SK-N-SH (cell line): ENCODE measurements at regions not wholly inside any gene's neighbourhood (a gene's known extent, or its start where the extent isn't known, plus 50 kb on each side); places are given as distances from the start of the nearest gene placed in this dataset.

Source experiments
- CTCF ChIA-PET: fragments of 300-600, 350-600 bp; formaldehyde crosslinking; extraction: SDS; loops from one replicate; lab custom pipeline; 2021; lab: Yijun Ruan, JAX
- POLR2A ChIA-PET: fragments of 350-600 bp; sonication (Branson Sonifier 250); formaldehyde crosslinking; extraction: SDS; loops from one replicate; lab custom pipeline; 2020; ENCODE audit warnings: antibody characterized with exemption, inconsistent platforms; lab: Yijun Ruan, JAX
- DNase-seq: peaks from one replicate; pipeline ENCODE4 v3.0.0; 2012
- H2AFZ ChIP-seq: fragments of 200-600 bp; sonication (generic); 2 replicates; pipeline ENCODE4 v1.8.1; 2016; ENCODE audit warnings: antibody characterized with exemption, mild to moderate bottlenecking, low read depth
- H3F3A ChIP-seq: fragments of 200-600 bp; sonication (generic); replicated peaks from 2 replicates; pipeline ENCODE3; 2016; ENCODE audit warnings: antibody characterized with exemption, mild to moderate bottlenecking; ENCODE audit not compliant: insufficient read depth
- H3K27ac ChIP-seq, 2 experiments: fragments of 200-500 bp in 1 of 2; fragments of 200-600 bp in 1 of 2; sonication (Bioruptor generic) in 1 of 2; sonication (generic), shearing (Covaris generic) in 1 of 2; 2 replicates each; pipeline versions ENCODE4 v1.5.1 to v1.6.1; 2014 to 2016; ENCODE audit warnings: low read depth in 2 of 2, inconsistent platforms in 1 of 2, low read length in 1 of 2, mild to moderate bottlenecking in 1 of 2, mixed read lengths in 1 of 2
- H3K27me3 ChIP-seq: fragments of 200-600 bp; sonication (generic), shearing (Covaris generic); 2 replicates; pipeline ENCODE4 v1.6.1; 2016; ENCODE audit warnings: mixed run types; ENCODE audit not compliant: insufficient read depth
- H3K36me3 ChIP-seq, 2 experiments: fragments of 200-500 bp in 1 of 2; fragments of 200-600 bp in 1 of 2; sonication (Bioruptor generic) in 1 of 2; sonication (generic) in 1 of 2; replicated peaks in 1 of 2; 2 replicates each; pipeline versions ENCODE3 to v1.5.1; 2014 to 2016; ENCODE audit warnings: low read length in 1 of 2, mild to moderate bottlenecking in 1 of 2; ENCODE audit not compliant: insufficient read depth in 2 of 2, control insufficient read depth in 1 of 2
- H3K4me1 ChIP-seq, 2 experiments: fragments of 200-500 bp in 1 of 2; fragments of 200-600 bp in 1 of 2; sonication (Bioruptor generic) in 1 of 2; sonication (generic), shearing (Covaris generic) in 1 of 2; 2 replicates each; pipeline versions ENCODE4 v1.5.1 to v1.6.1; 2014 to 2016; ENCODE audit warnings: low read depth in 1 of 2, low read length in 1 of 2, mixed run types in 1 of 2; ENCODE audit not compliant: insufficient read depth in 2 of 2, control insufficient read depth in 1 of 2
- H3K4me2 ChIP-seq: fragments of 200-600 bp; sonication (generic), shearing (Covaris generic); 2 replicates; pipeline ENCODE4 v1.6.1; 2017; ENCODE audit warnings: mixed run types
- H3K4me3 ChIP-seq, 2 experiments: fragments of 200-500 bp in 1 of 2; fragments of 200-600 bp in 1 of 2; sonication (Bioruptor generic) in 1 of 2; sonication (generic), shearing (Covaris generic) in 1 of 2; 2 replicates each; pipeline versions ENCODE4 v1.5.1 to v1.8.1; 2014 to 2016; ENCODE audit warnings: low read depth in 2 of 2, inconsistent platforms in 1 of 2, low read length in 1 of 2, mild to moderate bottlenecking in 1 of 2, mixed read lengths in 1 of 2, moderate library complexity in 1 of 2
- H3K79me2 ChIP-seq: fragments of 200-600 bp; sonication (generic); 2 replicates; pipeline ENCODE4 v1.8.1; 2017; ENCODE audit warnings: mild to moderate bottlenecking; ENCODE audit not compliant: insufficient read depth
- H3K9ac ChIP-seq: fragments of 200-600 bp; sonication (generic); 2 replicates; pipeline ENCODE4 v1.6.1; 2017; ENCODE audit warnings: mixed run types
- H3K9me2 ChIP-seq: fragments of 200-600 bp; sonication (generic); 2 replicates; pipeline ENCODE4 v1.6.1; 2017; ENCODE audit warnings: mixed run types
- H3K9me3 ChIP-seq: fragments of 200-600 bp; sonication (generic); 2 replicates; pipeline ENCODE4 v1.6.1; 2017; ENCODE audit warnings: mixed run types, mild to moderate bottlenecking, moderate library complexity
- H4K20me1 ChIP-seq: fragments of 200-600 bp; sonication (generic); 2 replicates; pipeline ENCODE4 v1.6.1; 2017; ENCODE audit warnings: mild to moderate bottlenecking, mixed run types; ENCODE audit not compliant: insufficient read depth
- CHD2 ChIP-seq: fragments of 150-350 bp; IDR thresholded peaks from 2 replicates; pipeline ENCODE4 v1.6.1; 2018; ENCODE audit warnings: low read length; ENCODE audit not compliant: partially characterized antibody
- EP300 ChIP-seq, 2 experiments: IDR thresholded peaks; 2 replicates each; pipeline versions ENCODE4 v1.4.0 to v1.6.1; 2012; ENCODE audit warnings: borderline replicate concordance in 1 of 2, low read depth in 1 of 2, low read length in 1 of 2
- EZH2phosphoT487 ChIP-seq: fragments of 200-600 bp; sonication (generic); IDR thresholded peaks from 2 replicates; pipeline ENCODE4 v1.6.1; 2017; ENCODE audit warnings: low read depth, mixed run types, mild to moderate bottlenecking, antibody characterized with exemption, moderate library complexity, borderline replicate concordance
- GABPA ChIP-seq: IDR thresholded peaks from 2 replicates; pipeline ENCODE4 v1.4.0; 2012; ENCODE audit warnings: low read depth, mild to moderate bottlenecking
- GATA2 ChIP-seq: sonication (generic); formaldehyde crosslinking; IDR thresholded peaks from 2 replicates; pipeline ENCODE4 v1.5.0; 2020; ENCODE audit warnings: mild to moderate bottlenecking, missing genetic modification reagents
- MEF2A ChIP-seq: IDR thresholded peaks from 2 replicates; pipeline ENCODE4 v1.4.0; 2012; ENCODE audit warnings: low read depth, borderline replicate concordance
- NFIC ChIP-seq: IDR thresholded peaks from 2 replicates; pipeline ENCODE4 v1.4.0; 2012; ENCODE audit warnings: borderline replicate concordance
- PBX3 ChIP-seq: IDR thresholded peaks from 2 replicates; pipeline ENCODE4; 2012
- POLR2AphosphoS5 ChIP-seq: IDR thresholded peaks from 2 replicates; pipeline ENCODE4 v1.6.1; 2012; ENCODE audit warnings: low read depth, low read length
- RAD21 ChIP-seq: IDR thresholded peaks from 2 replicates; pipeline ENCODE4 v1.6.1; 2012; ENCODE audit warnings: mild to moderate bottlenecking, low read length
- RFX5 ChIP-seq: IDR thresholded peaks from 2 replicates; pipeline ENCODE4 v1.6.1; 2012; ENCODE audit warnings: mild to moderate bottlenecking, improper control_type of control experiment, low read length
- SIN3A ChIP-seq: IDR thresholded peaks from 2 replicates; pipeline ENCODE4 v1.6.1; 2012; ENCODE audit warnings: low read depth, mild to moderate bottlenecking, low read length, moderate library complexity, borderline replicate concordance
- SMC3 ChIP-seq: IDR thresholded peaks from 2 replicates; pipeline ENCODE4 v1.6.1; 2012; ENCODE audit warnings: low read depth, low read length, improper control_type of control experiment
- TAF1 ChIP-seq: IDR thresholded peaks from 2 replicates; pipeline ENCODE4 v1.6.1; 2012; ENCODE audit warnings: low read depth, mild to moderate bottlenecking, low read length, moderate library complexity, borderline replicate concordance
- TCF12 ChIP-seq: IDR thresholded peaks from 2 replicates; pipeline ENCODE4 v1.4.0; 2012
- ZBTB33 ChIP-seq: IDR thresholded peaks from 2 replicates; pipeline ENCODE4 v1.4.0; 2012; ENCODE audit warnings: low read depth, borderline replicate concordance
- WGBS: methylation state at CpG from one replicate; pipeline ENCODE4 v1.1.6; 2017; ENCODE audit warnings: low lambda C conversion rate; 5-methylcytosine and 5-hydroxymethylcytosine counted together

- WGBS, result 14% methylated on average over 2 of the region's 2 CpGs
- Histone ChIP-seq H3F3A (no peaks in the 10 kb centered on the region), H3K4me3 (no peak overlapping the region), H3K36me3 (no peaks in the 10 kb centered on the region), H3K9me2 (no peaks in the 10 kb centered on the region), H3K27me3 (no peaks in the 10 kb centered on the region), H4K20me1 (no peaks in the 10 kb centered on the region), H3K79me2 (no peaks in the 10 kb centered on the region), H3K27ac (peak overlapping the region; percentile 55 to 99), H3K9me3 (no peaks in the 10 kb centered on the region), H3K4me2 (no peak overlapping the region), H2AFZ (no peak overlapping the region), H3K9ac (no peak overlapping the region), H3K4me1 (peaks cover 0 to 20% of the 10 kb centered on the region in 2 experiments; a peak in 2 of 4 replicates)
- TF ChIP-seq PBX3 (peak; percentile 9; the same call in 1 of the 2 replicates), TCF12 (no peak), RAD21 (no peak; the same call in 1 of the 2 replicates), SMC3 (no peak), EZH2phosphoT487 (no peak), GATA2 (CRISPR knock-in tag) (peak; percentile 43; the same call in 1 of the 2 replicates), EP300 (IDR thresholded peaks at IDR 0.05; ENCODE audit: borderline replicate concordance in 1 of 2, low read depth in 1 of 2, low read length in 1 of 2) (no peak; a peak in 2 of 4 replicates), CHD2 (no peak), NFIC (peak; percentile 36; the same call in 1 of the 2 replicates)
- POLR2A ChIA-PET, result no interaction called here
- CTCF ChIA-PET, result no interaction called here
- DNase-seq, result peak; percentile 39
Measured at GRCh38 chr1:55916481-55916880, 662.9 kb downstream of the PLPP3 start.

GRCh38 chr1:55913565-55913964 lies 665.8 kb downstream of the PLPP3 start:
- Histone ChIP-seq H2AFZ (no peak overlapping the region), H3K9me3 (no peaks in the 10 kb centered on the region), H4K20me1 (no peaks in the 10 kb centered on the region), H3K27me3 (no peaks in the 10 kb centered on the region), H3K4me1 (peaks cover 0 to 20% of the 10 kb centered on the region in 2 experiments; a peak in 2 of 4 replicates), H3K4me3 (no peak overlapping the region; a peak in 1 of 4 replicates), H3F3A (no peaks in the 10 kb centered on the region), H3K9ac (no peak overlapping the region), H3K4me2 (no peak overlapping the region), H3K9me2 (no peaks in the 10 kb centered on the region), H3K79me2 (no peaks in the 10 kb centered on the region), H3K27ac (peak overlapping the region in 1 of 2 experiments; percentile 36; a peak in 1 of 4 replicates), H3K36me3 (no peaks in the 10 kb centered on the region)
- no peak for TF ChIP-seq CHD2
- ChIA-PET POLR2A (no interaction called here), CTCF (no interaction called here)
- WGBS, result 63% methylated on average over 2 of the region's 7 CpGs
- no peak for DNase-seq

- DNase-seq, result no peak
- CTCF ChIA-PET, result no interaction called here
Measured at GRCh38 chr1:55912438-55912837, 666.9 kb downstream of the PLPP3 start.

More at GRCh38 chr1:55912438-55912837, 666.9 kb downstream of the PLPP3 start:
- Histone ChIP-seq H3K9ac (no peak overlapping the region), H3K4me2 (no peak overlapping the region), H3K36me3 (no peaks in the 10 kb centered on the region), H3F3A (no peaks in the 10 kb centered on the region), H3K9me2 (no peaks in the 10 kb centered on the region), H3K4me3 (no peak overlapping the region; a peak in 1 of 4 replicates), H3K4me1 (peaks cover 0 to 18% of the 10 kb centered on the region in 2 experiments; a peak in 2 of 4 replicates), H3K79me2 (no peaks in the 10 kb centered on the region), H4K20me1 (no peaks in the 10 kb centered on the region), H3K27ac (no peak overlapping the region; a peak in 1 of 4 replicates), H3K9me3 (no peaks in the 10 kb centered on the region)
- POLR2A ChIA-PET, result no interaction called here
- 69% methylated on average over 2 of the region's 6 CpGs for WGBS
- TF ChIP-seq POLR2AphosphoS5, result no peak
- no peak for TF ChIP-seq MEF2A
- no peak for TF ChIP-seq GABPA
- TF ChIP-seq SIN3A, result no peak
- TF ChIP-seq RFX5, result no peak
- TF ChIP-seq ZBTB33, result no peak
- no peak for TF ChIP-seq TAF1
- TF ChIP-seq, all 33 proteins: peak for 0
- H3K27me3 ChIP-seq, result no peaks in the 10 kb centered on the region
- no peak overlapping the region for H2AFZ ChIP-seq
